ENCODE measurements at regions not wholly inside any gene's neighbourhood (a gene's known extent, or its start where the extent isn't known, plus 50 kb on each side); places are given as distances from the start of the nearest gene placed in this dataset.
"Not testable (repeated sequence)": the region's sequence is repeated elsewhere in the genome, so short reads cannot be mapped to it uniquely, and the experiment has no call there.

DNA sequence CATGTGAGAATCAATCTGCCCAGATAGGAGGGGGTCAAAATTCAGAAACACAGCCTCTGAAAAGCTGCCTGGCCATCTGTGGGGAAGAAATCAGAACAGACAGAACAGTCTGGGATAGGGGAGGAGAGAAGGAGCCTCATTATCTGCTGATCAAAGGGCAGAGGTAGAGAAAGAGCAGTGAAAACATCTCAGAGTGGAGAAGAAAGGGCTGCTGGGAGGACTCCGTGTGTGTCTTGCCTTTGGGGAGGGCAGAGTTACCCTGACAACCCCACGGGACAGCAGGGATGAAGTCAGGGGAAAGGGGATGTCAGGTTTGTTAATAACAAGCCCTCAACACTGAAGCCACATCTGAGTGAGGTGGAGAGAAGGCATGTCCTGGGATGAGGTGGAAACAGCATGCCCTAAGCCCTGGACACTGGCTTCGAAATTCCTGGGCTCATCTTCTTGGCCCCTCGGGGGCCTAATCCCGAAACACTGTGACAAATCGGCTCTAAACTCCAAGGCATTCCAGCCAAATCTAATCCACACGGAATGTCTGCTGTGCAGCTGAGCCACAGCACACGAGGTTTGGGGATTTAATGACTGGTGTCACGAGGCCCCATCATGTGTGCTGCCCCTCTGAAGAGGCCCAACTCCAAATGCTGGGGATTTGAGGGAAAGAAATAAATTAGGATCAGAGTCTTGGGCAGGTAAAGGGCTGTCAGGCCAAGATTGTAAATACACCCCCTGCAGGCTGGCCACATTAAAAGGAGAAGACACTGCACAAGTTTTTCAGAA is 82.8 kb upstream of the FGFR2 start:
- H3K27ac ChIP-seq = no peak overlapping the region
- TF ChIP-seq CTCF (IDR thresholded peaks at IDR 0.05) (no peak), ZFX (IDR thresholded peaks at IDR 0.05; ENCODE audit: borderline replicate concordance) (no peak)

DNA sequence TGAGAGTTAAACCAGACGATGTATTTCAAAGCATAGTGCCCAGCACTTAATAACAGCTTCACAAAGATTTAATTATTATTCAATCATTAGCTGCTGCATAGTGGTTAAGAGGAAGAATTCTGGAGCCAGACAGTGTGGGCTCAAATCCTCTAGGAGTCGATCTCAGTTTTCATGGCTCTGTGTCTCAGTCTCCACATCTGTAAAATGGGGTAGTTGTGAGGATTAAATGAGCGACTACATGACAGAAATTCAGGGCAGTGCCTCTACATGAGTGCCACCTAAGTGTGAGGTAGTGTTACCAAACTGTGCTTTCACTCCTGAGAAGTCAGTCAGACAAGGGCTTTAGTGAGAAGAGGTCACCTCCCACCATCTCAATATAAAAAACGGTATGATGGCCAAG is 81.7 kb upstream of the FGFR2 start:
- no peak for TF ChIP-seq ZFX (IDR thresholded peaks at IDR 0.05; ENCODE audit: borderline replicate concordance)
- TF ChIP-seq CTCF (IDR thresholded peaks at IDR 0.05) = no peak
- no peak overlapping the region for H3K27ac ChIP-seq

GRCh38 chr10:121678631-121679174 is 80.5 kb upstream of the FGFR2 start:
- H3K27ac ChIP-seq = no peak overlapping the region
- TF ChIP-seq CTCF (IDR thresholded peaks at IDR 0.05) = no peak
- TF ChIP-seq ZFX (IDR thresholded peaks at IDR 0.05; ENCODE audit: borderline replicate concordance) = no peak

GRCh38 chr10:121677880-121678279 is 79.6 kb upstream of the FGFR2 start:
- no peak overlapping the region for H3K27ac ChIP-seq
- TF ChIP-seq CTCF (IDR thresholded peaks at IDR 0.05) (no peak), ZFX (IDR thresholded peaks at IDR 0.05; ENCODE audit: borderline replicate concordance) (no peak)

GRCh38 chr10:121675344-121675743 is 77.1 kb upstream of the FGFR2 start:
- TF ChIP-seq CTCF (IDR thresholded peaks at IDR 0.05) (no peak), ZFX (IDR thresholded peaks at IDR 0.05; ENCODE audit: borderline replicate concordance) (no peak)

DNA sequence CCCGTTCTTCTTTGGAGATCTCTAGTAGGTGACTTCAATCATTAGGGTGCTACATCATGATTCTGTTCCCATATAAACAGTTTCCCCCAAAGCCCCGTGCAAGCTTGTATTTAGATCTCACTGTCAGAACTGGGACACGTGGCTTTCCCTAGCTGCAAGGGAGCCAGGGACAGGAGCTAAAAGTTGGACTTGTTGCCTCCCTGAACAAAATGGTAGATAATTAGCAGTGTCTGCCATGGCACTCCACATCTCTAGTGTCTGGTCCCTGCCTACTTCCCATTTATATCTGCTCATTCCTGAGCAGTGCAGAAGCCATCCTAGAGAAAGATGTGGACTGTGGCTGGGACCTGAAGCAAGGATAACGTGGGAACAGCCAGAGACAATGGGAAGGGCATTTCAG is 76.6 kb upstream of the FGFR2 start:
- no peak for TF ChIP-seq ZFX (IDR thresholded peaks at IDR 0.05; ENCODE audit: borderline replicate concordance)
- no peak for TF ChIP-seq CTCF (IDR thresholded peaks at IDR 0.05)
- H3K27ac ChIP-seq = no peak overlapping the region

More at GRCh38 chr10:121675344-121675743, 77.1 kb upstream of the FGFR2 start:
- H3K27ac ChIP-seq = no peak overlapping the region

DNA sequence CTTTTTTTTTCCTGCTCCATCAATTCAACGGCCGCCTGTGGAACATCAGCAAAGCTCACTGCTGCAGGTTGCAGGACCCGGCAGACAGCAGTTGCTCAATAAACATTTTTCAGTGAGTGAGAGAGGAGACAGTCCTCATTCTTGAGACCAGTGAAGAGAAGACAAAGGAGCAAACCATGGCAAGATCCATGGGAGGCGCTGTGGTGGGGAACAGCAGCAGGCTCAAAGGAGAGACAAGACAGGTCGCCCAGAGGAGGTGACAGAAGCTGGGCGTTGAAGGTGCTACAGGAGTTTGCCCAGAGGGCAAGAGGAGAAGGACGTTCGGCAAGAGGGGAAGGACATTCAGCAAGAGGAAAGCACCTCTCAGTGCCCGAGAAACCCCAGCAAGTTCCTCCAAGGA is 74.5 kb upstream of the FGFR2 start:
- TF ChIP-seq ZFX (IDR thresholded peaks at IDR 0.05; ENCODE audit: borderline replicate concordance) (no peak), CTCF (IDR thresholded peaks at IDR 0.05) (no peak)
- H3K27ac ChIP-seq = no peak overlapping the region

DNA sequence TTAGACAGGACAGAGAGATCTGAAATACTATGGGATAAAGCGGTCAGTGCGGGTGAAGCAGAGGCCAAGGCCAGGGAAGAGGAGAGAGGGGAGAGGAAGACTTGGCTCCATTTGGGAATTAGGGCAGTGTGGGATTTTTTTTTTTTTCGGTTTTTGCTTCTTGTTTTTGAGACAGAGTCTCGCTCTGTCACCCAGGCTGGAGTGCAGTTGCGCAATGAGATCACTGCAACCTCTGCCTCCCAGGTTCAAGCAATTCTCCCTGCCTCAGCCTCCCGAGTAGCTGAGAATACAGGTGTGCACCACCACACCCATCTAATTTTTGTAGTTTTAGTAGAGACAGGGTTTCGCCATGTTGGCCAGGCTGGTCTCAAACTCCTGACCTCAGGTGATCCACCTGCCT is 71.6 kb upstream of the FGFR2 start:
- not testable (repeated sequence) for H3K27ac ChIP-seq

Measured in 22Rv1 (cell line).